PFSK-1 (cell line): ENCODE measurements at regions not wholly inside any gene's neighbourhood (a gene's known extent, or its start where the extent isn't known, plus 50 kb on each side); places are given as distances from the start of the nearest gene placed in this dataset.

Experiments
- POLR2AphosphoS5 ChIP-seq: IDR thresholded peaks from 2 replicates; pipeline ENCODE4 v1.6.1; 2012; ENCODE audit warnings: low read depth, mild to moderate bottlenecking, control low read depth, low read length, moderate library complexity
- TAF1 ChIP-seq: IDR thresholded peaks from 2 replicates; pipeline ENCODE4 v1.6.1; 2012; ENCODE audit warnings: low read length, control low read depth, borderline replicate concordance; ENCODE audit not compliant: insufficient read depth
- TF ChIP-seq, protein P1 (sequence below), 2 experiments: IDR thresholded peaks; 2 replicates each; pipeline versions ENCODE4 v1.6.1 to v1.8.0; 2011 to 2012; ENCODE audit warnings: low read depth in 2 of 2, low read length in 2 of 2, control low read depth in 1 of 2, inconsistent platforms in 1 of 2, mild to moderate bottlenecking in 1 of 2, moderate library complexity in 1 of 2; ENCODE audit not compliant: insufficient read depth in 1 of 2

DNA sequence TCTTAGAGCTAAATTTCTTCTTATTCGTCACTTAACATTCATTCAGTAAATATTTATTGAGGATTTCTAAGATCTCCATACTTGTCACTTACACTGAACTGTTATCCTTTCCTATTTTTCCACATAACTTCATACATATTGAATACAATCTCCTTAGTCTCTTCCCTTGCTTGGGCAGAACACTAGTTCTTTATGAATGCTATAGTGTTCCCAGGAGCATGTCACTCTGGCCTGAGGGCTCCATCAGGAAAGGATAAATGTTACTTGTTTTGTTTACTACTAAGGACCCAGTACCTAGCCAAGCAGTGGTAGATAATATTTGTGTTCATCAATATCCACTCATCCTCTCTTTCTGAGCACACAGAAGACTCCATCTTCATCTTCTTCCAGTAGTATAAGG is 544.7 kb downstream of the ZEB2 start:
- TF ChIP-seq POLR2AphosphoS5: no peak
- TF ChIP-seq, protein P1, sequence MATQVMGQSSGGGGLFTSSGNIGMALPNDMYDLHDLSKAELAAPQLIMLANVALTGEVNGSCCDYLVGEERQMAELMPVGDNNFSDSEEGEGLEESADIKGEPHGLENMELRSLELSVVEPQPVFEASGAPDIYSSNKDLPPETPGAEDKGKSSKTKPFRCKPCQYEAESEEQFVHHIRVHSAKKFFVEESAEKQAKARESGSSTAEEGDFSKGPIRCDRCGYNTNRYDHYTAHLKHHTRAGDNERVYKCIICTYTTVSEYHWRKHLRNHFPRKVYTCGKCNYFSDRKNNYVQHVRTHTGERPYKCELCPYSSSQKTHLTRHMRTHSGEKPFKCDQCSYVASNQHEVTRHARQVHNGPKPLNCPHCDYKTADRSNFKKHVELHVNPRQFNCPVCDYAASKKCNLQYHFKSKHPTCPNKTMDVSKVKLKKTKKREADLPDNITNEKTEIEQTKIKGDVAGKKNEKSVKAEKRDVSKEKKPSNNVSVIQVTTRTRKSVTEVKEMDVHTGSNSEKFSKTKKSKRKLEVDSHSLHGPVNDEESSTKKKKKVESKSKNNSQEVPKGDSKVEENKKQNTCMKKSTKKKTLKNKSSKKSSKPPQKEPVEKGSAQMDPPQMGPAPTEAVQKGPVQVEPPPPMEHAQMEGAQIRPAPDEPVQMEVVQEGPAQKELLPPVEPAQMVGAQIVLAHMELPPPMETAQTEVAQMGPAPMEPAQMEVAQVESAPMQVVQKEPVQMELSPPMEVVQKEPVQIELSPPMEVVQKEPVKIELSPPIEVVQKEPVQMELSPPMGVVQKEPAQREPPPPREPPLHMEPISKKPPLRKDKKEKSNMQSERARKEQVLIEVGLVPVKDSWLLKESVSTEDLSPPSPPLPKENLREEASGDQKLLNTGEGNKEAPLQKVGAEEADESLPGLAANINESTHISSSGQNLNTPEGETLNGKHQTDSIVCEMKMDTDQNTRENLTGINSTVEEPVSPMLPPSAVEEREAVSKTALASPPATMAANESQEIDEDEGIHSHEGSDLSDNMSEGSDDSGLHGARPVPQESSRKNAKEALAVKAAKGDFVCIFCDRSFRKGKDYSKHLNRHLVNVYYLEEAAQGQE (IDR thresholded peaks at IDR 0.05; ENCODE audit: insufficient read depth in 1 of 2, low read depth in 2 of 2, low read length in 2 of 2): no peak
- TF ChIP-seq TAF1: no peak
